Activated CD4-positive, alpha-beta T cell treated with anti-CD3 and anti-CD28 coated beads, Interleukin-2, amount 50 U/mL, for 24 hours (primary cell): ENCODE measurements at regions not wholly inside any gene's neighbourhood (a gene's known extent, or its start where the extent isn't known, plus 50 kb on each side); places are given as distances from the start of the nearest gene placed in this dataset.

Source experiments
- DNase-seq, 2 donors: peaks; one replicate each; pipeline ENCODE4 v3.0.0-alpha.2; 2020; ENCODE audit warnings: low read depth in 1 of 2, low spot score in 1 of 2

DNA sequence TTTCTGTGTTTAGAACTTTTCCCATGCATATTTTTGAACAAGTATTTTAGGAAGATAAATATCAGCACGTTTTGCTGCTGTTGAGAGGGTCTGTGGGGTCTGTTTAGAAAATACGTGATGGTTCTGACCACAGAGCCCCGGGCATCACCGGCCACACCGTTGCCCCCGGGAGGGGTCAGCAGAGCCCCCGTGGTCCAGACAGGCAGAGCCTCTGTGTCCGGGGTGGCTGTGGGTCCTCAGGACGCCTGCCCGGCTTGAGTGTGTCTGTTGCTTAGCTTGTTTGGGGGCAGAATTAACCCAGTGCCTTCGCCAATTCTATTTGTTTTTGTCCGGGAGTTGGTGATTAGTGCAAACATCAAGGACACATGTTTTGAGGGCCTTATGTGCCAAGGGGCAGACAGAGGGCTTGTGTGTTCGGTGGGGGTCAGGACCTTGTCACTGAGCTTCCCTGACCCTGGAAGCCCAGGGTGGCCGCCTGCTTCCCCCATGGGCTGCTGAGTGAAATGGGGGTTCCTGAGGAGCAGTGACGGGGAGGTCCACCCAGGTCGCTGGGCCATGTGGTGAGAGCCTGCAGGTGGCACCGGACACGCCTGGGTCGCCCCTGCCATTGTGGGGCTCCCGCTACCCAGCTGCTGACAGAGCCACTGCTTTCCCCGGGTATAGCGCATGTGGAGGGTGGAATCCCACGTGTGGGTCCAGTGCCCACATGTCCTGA lies 122.2 kb downstream of the SIK1 start:
- DNase-seq: no peak

DNA sequence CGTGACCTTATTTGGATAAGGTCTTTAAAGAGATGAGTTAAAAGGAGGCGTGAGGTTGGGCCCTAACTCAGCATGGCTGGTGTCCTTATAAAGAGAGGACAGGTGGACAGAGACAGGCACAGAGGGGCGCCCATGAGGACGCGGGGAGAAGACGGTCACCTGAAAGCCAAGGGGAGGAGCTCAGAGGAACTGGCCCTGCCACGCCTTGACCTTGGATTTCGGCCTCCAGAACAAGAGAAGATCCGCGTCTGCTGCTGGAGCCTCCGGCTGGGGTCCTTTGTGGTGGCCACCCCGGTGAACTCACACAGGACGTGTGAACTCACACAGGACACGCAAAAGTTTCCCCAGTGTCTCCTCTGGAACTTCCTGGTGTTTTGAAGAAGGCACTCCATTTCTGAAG lies 122.7 kb downstream of the SIK1 start:
- DNase-seq: no peak

DNA sequence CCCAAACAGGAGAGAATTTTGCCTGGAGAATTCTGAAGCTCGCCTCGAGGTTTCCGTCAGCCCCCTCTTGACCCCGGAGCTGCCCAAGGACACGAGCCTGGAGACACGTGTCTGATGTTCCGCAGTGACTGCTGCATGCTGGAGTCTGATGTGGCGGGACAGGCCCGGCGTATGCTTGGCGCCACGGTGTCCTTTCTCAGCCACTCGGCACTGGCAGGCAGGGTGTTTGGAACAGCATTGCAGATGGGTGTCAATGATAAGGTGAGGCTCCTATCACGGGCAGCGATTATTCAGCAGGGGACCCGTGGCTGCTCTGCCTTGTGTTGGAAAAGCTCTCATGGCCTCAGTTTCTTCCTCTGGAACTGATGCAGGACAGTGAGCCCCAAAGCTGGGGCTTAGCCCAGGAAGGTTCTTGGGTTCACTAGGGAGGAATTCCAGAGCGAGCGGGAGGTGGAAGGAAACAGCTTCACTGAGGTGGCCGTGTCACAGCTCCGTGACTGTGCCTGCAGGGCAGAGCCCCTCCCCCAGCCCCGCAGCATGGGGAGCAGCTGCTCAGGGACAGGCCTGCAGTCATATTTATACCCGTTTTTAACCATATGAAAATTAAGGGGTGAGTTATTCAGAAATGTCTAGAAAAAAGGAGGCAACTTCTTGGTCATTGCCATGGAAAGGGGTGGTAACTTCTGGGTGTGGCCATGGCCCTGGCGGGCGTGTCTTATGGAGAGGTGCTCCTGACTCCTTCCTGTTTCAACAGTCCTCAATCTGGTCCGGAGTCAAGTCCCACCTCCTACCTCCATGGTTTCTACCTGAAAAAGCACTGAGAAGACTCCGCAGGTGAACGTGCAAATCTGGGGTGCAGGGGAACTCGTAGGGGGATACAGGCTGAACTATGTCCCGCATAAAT lies 123.4 kb downstream of the SIK1 start:
- no peak for DNase-seq

DNA sequence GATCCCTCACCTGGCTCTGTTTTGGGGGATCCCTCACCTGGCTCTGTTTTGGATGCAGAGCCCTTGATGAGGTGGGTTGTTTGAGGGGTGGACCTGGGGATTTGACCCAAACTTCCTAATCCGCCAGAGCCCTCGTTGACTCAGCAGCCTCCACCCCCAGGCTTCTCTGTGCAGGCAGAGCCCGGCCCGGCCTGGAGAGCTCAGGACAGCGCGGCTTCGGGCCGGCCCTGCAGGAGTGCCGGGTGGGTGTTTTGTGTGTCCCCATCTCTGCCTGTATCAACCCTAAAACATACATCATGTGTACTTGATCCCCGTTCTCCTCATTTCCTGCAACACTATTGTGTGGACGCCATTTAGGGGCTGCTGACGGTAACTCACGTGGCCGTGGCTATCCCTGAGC lies 124.2 kb downstream of the SIK1 start:
- no peak for DNase-seq

DNA sequence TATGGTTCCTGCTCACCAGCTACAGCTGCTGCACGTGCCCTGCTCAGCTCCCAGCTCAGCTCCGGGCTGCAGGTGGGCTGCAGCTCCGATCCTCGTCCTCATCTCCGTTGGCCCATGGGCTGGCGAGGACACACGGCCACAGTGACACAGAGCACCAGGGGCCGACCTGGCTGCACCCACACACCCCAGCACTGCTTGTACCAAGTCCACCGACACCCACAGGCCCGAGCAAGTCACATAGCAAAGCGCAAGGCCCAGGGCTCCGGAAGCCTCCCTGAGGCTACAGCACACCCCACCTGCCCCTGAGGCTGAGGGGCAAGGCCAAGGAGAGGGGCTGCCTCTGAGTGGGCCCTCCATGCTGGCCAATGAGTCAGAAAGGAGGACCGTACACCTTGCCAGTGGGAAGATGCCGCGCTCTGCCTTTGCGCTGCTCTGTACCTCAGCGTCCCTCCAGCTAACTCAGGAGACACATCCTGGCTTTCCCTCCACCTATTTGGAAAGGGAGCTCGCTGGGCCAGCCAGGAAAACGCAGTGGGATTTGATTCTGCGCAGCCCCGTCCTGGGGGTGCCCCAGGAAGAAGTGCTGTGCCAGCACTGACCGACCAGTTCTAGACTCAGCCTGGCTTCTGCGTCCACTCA lies 124.8 kb downstream of the SIK1 start:
- DNase-seq: no peak

DNA sequence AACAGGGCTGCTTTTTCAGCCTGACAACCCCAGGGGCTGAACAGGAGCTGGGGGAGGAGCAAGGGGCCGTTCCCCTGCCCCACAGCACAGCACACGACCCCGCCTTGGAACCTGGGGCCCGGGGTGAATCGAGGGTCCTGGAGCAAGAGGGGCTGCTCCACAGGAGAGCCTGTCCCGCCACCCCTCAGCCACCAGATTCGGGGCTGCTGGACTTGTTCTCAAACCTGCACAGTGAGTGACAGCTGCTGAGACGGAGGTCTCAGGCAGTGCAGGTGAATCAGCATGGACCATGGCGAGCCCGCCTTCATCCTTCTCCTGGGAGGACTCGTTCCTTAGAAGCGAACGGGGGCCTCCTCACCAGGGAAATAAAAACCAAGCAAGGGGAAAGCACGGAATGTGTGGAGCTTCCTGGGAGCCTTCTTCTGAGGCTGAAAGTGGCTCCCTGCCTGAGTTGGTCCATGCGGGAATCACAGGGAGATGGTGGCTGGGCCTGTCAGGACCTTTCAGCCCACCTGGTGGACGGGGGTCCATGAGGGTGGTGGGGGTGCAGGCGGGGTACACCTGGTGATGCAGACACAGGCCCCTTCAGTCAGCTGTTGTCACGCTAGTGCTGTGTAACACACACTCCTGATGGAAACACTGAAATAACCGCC lies 125.4 kb downstream of the SIK1 start:
- DNase-seq: no peak

DNA sequence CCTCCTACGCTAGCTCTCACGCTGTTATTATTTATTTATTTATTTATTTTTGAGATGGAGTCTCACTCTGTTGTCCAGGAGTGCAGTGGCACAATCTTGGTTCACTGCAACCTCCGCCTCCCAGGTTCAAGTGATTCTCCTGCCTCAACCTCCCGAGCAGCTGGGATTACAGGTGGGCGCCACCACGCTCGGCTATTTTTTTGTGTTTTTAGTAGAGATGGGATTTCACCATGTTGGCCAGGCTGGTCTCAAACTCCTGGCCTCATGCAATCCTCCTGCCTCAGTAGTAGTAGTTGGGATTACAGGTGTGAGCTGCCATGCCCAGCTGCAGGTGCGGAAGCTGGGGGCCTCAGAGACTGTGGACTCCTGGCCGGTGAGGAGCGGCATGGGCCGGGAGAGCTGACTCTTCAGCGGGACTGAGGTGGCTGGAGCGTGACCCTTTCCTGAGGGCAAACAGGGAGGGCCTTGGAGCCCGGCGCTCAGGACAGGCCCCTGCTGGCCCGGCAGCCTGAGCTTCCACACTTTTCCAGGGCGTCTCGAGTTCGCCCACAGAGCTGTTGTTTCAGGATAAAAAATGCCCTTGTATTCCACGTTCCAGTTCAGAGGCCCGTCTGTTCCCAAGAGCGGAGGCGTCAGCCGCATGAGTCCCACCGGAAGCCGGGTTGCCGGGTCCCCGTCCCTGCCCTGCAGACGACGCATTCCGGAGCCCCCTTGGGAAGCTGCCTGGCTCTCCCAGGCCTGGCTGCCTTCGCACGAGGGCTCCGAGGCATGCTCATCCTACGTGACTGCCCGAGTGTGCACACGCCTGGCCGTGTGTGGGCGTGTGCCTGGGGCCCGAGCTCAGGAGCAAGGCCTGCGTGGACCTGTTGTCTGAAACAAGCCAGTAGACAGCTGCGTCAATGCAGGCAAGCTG lies 126.2 kb downstream of the SIK1 start:
- DNase-seq: no peak

DNA sequence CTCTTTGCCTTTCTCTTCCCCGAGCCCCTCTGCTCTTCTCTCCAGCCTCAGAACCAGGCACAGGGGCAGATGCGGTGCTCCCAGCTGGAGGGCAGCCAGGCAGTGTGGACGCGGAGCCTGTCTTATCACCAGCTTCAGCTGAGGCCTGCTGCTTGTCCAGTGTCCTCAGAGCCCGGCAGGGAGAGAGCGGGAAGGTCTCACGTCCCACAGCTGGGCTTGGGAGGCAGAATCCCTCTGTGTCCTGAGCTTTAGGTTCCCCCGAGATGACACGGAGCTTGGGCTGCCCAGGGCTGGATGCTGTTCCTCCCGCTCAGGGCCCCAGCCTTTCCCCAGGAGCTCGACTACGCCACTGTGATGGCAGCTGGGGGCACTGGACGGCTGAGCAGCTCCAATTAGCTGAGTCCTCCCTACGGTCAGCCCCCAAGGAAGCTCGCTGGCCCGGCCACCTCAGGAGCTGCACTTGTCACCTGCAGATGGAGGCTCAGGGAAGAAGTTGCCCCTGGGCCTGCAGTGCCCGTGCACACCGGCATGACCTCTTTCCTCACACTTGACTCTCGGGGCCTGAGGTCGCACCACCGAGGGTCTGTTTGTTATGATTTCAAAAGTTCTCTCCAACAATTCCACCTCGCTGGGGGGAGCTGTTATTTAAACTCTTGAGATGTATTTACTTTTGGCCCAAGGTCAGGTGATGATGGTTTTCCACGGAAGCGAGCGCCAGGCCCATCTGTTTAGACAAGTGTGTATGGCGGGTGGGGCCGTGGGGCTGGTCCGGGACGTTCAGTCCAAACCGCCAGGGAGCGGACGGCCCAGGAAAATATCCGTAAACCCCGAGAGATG lies 127.3 kb downstream of the SIK1 start:
- no peak for DNase-seq

DNA sequence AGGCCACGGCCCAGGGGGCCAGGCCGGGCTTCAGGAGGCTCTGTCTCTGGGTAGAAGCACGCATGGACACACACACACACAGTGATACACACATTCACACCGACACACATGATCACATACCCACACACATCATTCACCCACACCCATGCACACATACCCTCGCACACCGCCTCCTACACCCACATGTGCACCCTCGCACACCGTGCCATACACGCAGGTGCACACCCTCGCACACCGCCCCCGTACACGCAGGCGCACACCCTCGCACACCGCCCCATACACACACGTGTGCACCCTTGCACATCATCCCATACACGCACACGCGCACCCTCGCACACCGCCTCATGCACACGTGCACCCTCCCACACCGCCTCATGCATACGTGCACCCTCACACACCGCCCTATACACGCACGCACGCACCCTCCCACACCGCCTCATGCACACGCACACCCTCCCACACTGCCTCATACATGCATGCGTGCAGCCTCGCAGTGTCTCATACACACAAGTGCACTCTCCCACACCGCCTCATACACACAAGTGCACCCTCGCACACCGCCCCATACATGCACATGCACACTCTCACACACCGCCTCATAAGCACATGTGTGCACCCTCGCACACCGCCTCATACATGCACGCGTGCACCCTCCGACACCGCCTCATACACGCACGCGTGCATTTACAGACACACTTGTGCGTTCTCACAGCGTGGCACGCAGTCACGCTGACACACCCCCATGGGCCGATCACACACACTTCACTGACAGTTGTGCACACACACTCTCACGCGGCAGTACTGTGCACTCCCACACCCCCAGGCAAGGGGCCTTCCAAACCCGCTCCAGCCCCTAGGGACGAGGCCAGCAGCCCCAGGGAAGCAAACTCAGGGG lies 128.1 kb downstream of the SIK1 start:
- DNase-seq: no peak

DNA sequence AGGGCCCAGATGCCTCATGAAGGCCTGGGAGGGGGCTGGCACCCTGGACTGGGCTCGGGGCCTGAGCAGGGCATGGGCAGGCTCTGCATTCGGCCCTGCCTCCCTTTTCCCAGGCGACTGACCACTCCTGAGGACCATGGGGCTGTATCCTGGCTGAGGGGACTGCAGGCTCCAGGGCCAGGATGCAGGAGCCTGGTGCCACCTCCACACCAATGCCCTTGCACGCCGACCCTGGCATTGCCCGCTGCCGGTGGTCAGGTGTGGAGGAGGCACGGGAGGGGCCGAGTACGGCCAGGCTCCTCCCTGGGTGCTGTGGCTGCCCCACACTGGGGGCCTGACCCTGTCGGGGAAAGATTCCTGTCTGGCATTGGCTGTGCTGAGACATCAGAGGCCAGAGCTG lies 128.9 kb downstream of the SIK1 start:
- no peak for DNase-seq

DNA sequence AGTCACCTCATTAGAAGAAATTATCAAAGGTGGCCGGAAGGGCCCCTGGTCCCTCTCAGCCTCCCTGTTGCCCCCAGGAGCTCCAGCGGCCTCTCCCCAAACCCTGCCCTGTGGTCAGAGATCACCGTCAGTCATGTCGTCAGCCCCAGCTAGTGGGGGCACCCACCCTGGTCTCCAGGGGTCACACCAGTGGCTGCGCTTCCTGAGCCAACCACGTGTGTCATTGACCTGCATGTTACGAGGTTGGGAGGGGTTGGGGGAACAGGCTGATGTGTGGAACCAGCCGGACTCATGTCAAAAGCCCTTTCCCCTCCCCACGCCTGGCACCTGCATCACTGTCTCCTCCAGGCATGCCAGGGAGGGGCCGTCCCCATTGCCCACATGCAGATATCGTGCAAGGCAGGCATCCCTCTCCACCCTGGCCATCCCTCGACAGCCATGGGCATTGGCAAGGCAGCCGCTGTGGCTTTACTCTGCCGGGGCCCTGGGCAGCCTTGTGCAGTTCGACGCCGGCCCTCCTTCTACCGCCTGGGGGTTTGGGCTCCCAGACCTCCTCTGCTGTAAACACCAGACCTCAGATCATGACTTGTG lies 128.7 kb downstream of the CRYAA start:
- no peak for DNase-seq

DNA sequence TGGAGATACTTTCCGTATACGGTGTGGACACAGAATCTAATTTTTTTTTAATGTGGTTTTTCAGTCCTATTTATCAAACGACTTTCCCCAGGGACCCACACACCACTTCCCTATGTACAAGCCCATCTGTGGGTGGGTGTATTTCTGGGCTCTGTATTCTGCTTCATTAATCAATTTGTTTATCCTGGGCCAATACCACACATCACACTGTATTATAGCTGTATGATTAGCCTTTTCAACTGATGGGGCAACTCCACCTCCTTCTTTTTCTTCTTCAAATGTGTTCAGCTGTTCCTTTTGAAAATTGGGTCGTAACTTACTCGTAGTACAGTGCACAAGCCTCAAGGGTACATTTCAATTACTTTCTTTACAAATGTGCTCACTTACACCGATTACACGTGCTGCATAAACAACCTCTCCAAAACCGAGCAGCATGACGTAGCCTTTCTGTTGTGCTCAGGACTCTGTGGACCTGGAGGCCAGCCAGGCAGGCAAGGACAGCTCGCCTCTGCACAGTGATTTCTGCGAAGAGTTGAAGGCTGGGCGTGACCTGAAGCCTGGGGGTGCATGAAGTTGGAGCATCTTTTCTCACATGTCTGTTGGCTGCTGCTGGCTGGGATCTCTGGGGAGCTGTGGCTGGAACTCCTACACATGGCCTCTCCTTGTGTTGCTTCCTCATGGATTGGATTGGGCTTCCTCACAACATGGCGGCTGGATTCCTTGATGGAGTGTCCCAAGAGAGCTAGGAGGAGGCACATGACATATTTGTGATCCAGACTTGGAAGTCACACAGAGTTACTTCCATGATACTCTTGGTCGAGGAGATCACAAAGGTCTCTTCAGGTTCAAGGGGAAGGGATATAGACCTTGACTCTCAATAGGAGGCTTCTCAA lies 126.5 kb downstream of the CRYAA start:
- no peak for DNase-seq

DNA sequence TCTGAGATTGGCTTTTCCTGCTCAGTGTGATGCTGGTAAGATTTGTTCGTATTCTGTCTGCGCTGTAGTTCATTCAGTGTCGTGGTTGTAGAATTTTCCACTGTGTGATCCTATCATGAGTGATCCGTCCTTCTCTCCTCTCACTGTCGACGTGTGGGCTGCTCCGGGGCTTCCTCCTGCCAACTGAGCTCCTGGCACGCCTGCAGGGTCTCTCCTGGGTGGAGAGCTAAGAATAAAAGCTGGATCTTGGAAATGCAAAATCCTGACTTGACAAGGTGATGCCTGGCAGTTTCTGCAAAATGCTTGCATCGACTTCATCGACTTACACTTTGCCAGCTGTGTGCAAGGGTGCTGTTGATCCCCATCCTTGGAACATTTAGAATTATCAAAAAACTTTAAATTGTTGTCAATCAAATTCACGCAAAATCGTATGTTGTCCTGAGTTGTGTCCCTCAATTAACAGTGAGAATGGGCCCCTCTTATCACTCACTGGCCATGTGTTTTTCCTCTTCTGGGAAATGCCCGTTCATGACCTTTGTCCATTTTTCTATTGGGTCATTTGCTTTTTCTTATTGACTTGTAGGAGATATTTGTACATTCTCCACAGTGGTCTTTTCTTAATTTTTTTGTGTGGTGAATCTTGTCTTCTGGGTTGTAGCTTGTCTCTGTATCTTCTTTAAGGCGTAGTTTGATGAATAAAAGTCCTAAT lies 125.5 kb downstream of the CRYAA start:
- DNase-seq: no peak

DNA sequence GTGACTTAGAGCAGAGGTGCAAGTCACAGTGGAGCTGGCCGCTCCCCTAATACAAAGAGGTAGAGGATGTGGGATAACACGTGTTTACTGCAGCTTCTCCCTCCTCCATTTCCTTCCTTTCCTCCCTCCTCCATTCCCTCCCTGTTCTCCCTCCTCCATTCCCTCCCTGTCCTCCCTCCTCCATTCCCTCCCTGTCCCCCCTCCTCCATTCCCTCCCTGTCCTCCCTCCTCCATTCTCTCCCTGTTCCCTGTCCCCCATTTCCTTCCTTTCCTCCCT lies 124.0 kb downstream of the CRYAA start:
- no peak for DNase-seq

DNA sequence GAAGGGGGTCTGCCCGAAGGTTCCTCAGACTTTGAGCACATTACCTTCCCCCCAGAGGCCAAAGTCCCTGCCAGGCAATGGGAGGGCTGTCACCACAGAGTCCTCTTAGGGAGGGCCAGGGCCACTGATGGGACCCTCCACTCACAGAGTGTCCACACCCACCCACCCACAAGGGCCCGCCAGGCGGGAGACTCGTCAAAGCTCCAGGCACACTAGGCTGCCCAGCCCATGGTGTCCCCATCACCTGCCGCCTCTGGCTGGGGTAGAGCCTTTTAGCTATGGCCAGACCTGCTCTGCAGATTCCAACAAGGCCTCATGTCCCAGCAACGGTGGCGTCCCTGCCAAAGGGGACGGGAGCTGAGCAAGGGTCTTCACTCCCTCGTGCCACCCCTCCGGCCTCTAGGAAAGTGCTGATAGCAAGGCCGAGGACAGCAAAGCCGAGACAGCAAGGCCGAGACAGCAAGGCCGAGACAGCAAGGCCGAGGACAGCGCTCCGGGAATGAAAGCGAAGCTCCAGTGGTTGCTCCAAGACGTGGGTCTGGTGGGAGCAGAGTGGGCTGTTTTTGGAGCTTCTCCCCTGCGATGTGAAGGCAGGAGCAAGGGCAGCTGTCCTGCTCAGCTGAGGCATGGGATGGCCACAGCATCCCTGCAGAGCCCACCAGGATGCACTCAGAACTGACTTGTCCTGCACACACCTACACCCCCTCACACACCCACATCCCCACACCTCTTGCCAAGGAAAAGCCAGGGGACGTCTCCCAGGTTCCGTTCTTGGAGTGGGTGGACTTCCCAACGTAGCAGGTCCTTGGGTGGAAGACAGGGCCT lies 123.4 kb downstream of the CRYAA start:
- DNase-seq: no peak

DNA sequence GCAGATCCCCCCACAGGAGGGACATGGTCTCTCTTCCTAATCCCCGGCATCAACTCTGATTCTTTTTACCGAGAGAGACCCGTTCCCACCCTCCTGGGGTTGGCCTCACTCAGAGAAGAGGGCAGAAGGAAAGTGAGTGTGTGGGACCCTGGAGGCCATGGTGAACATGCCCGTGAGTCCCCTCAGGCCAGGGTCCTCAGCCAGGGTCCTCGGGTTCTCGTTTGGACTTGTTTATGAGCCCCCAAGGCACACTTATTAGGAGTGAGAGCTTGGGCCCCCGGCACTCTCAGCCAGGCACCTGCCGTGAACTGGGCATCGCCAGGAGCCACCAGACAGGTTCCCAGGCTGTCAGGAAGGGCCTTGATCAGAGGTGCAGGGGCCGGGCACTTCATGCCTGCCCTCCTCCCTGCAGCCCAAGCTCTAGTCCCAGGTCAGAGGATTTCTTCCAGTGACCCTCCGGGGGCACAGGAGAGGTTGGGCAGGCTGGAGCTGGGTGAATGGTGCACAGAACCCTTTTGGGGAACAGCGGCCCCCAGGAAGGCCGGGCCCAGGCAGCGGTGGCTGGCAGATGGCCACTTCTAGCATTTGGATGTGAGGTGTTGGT lies 122.6 kb downstream of the CRYAA start:
- DNase-seq: no peak
